GM18511 (cell line): ENCODE measurements at regions not wholly inside any gene's neighbourhood (a gene's known extent, or its start where the extent isn't known, plus 50 kb on each side); places are given as distances from the start of the nearest gene placed in this dataset.

Source experiments
- ATAC-seq: cut with Tn5 transposase; IDR thresholded peaks from one replicate; pipeline ENCODE4 v1.9.1; 2021; ENCODE audit warnings: mild to moderate bottlenecking, moderate library complexity; ENCODE audit not compliant: unreplicated experiment

DNA sequence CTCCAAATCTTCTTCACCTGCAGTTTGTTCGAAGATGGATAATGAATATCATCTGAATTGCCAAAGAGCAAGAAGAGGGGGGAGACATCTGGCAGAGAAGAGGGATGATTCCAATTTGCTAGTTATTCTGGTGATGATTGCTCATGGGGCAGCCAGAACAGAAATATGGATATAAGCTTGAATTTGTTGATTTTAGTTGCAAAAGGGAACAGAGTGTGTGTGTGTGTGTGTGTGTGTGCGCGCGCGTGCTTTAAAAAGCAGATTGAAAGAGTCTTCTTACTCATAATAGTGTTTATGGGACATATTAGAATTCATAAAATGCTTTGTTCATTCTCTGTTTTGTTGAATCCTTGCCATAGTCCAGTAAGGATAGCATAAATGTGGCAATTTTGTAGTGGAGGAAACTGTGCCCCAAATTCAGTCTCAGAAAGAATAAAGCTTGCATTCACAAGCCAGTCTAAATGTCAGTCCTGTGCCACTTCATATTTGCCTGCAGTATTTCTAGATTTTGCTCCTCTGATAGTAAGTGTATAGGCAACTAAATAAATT is 436.3 kb upstream of the KLF4 start:
- ATAC-seq = no peak

GRCh38 chr9:107922260-107922659 is 432.7 kb upstream of the KLF4 start:
- ATAC-seq = no peak

DNA sequence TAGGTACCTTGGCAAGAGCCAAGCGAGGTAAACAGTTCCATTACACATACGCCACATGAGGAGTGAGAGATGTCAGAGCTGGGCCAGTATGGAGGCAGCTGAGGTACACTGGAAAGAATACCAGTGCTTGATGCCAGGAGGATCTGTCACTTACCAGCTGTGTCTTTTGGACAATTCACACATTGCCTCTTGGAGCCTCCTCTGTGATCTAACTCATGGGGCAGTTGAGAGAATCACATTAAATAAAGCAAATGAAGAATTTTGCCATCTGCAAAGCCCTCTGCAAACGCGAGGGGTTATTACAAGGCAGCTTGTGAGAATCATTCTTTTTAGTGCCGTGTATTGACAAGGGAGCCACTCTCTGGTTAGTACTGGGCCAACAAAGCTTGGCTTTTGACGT is 429.7 kb upstream of the KLF4 start:
- ATAC-seq = no peak

DNA sequence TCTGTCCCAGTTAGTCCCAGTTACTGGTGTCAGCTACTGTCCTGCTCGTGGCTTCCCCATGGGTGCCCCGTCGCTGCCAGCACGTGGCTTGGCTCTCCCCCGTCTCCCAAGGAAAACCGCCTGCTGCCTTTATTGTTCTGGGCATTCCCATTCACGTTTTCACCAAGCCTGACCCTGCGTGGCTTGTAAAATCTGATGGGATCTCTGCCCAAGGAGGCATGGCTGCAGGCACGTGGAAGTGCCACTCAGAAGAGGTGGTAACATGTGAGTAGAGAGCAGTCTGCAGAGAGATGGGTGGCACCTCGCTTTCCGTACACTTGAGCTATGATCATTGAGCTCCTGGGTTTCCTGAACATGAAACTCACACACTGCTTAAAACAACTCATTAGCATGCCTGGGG is 429.2 kb upstream of the KLF4 start:
- no peak for ATAC-seq

GRCh38 chr9:107914151-107914550 is 424.6 kb upstream of the KLF4 start:
- ATAC-seq = no peak

GRCh38 chr9:107907715-107908114 is 418.1 kb upstream of the KLF4 start:
- ATAC-seq = no peak

GRCh38 chr9:107907255-107907654 is 417.7 kb upstream of the KLF4 start:
- ATAC-seq = no peak

- no peak for ATAC-seq
These were observed 416.5 kb upstream of the KLF4 start for GRCh38 chr9:107906074-107906473.

DNA sequence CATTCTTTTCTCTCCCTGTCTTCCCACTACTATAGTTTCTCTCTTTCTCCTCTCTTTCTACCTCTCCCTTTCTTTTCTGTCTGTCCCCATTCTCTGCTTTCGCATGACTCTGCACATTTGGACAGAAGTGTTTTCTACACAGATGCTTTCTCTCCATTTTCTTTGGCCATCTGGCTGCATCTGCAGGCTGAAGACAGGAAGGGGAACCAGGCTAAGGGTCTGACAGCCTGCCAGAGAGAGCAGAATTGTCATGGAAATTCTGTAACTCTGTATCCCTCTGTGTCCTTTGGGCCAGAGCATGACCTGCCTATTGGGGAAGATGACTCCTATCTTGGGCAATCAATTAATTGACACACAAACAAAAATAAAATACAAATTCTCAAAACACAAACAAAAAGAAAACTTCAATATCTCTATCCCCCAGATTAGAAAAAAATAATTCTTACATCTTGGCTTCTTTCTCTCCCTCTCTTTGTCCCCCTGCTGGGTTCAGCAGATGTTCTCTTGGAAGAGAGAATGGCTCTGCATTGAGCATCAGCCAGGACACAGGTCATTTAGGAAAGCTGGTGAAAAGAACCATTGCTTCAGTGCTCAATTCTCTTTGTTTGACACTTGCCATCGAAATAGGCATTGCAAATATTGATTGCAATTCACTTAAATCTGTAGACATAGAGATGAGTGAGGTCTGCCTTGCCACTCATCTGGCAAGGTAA is 415.9 kb upstream of the KLF4 start:
- no peak for ATAC-seq

- no peak for ATAC-seq
These were observed 410.4 kb upstream of the KLF4 start for GRCh38 chr9:107899961-107900330.

DNA sequence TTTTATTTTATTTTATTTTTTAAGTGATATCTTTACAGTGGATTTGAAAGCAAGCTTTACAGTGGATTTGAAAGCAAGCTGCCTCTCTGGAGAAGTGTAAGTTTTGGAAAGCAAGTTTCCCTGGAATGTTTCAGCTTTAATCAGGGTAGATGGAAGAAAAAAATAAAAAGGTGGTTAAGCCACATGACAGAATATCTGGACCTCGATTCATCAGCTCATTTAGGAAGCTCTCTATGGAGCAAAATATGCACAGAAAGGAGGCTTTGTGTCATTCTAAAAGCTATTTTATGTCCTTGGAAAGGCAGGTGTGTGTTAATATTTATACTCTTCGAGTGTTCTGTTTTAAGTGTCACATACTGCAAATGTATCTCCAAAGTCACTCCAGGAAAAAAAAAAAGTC is 409.2 kb upstream of the KLF4 start:
- no peak for ATAC-seq

GRCh38 chr9:107896544-107896943 is 407.0 kb upstream of the KLF4 start:
- no peak for ATAC-seq

- ATAC-seq = no peak
These were observed 406.0 kb upstream of the KLF4 start for GRCh38 chr9:107895501-107896001.

GRCh38 chr9:107894572-107895261 is 405.1 kb upstream of the KLF4 start:
- ATAC-seq = no peak

GRCh38 chr9:107890921-107891465 is 401.4 kb upstream of the KLF4 start:
- no peak for ATAC-seq

- no peak for ATAC-seq
These were observed 399.2 kb upstream of the KLF4 start for GRCh38 chr9:107888773-107889227.

DNA sequence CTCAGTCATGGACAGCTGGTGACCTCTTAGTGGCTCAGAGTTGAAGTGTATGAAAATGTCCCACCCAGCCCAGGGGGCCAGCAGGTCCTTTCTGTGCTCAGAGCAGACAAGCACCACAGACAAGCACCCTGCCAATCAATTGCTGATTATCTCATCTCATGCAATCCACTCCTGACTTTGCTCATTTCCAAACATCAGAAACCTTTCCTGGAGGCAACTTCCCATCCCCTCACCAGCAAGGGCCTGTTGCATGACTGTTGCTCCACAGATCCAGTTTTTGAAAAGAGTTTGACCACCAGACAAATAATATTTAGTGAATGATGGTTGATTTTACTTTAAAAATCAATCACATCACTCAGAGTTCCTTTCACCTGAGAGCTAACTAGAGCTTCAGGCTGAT is 397.3 kb upstream of the KLF4 start:
- ATAC-seq = no peak

GRCh38 chr9:107883496-107884124 is 394.0 kb upstream of the KLF4 start:
- peak; percentile 97 for ATAC-seq

GRCh38 chr9:107881626-107882300 is 392.2 kb upstream of the KLF4 start:
- ATAC-seq = no peak

DNA sequence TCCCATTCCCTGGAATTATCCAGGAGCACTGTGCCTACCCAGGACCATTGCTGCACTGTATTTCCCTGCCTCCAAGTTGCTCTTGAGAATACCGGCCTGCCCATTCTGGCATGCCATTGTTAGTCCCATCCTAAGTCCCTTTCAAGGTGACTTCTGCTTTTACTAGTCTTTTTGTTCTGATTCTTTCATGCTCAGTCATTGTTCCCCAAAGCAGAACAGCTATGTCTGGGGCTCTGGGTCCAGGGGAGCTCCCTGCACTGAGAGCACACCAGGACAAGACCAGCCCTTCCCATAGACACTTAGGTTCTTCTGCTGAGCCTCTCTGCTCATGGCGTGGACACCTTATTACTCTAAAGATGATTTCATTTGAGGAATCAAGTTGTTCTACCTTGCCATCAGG is 388.9 kb upstream of the KLF4 start:
- no peak for ATAC-seq

DNA sequence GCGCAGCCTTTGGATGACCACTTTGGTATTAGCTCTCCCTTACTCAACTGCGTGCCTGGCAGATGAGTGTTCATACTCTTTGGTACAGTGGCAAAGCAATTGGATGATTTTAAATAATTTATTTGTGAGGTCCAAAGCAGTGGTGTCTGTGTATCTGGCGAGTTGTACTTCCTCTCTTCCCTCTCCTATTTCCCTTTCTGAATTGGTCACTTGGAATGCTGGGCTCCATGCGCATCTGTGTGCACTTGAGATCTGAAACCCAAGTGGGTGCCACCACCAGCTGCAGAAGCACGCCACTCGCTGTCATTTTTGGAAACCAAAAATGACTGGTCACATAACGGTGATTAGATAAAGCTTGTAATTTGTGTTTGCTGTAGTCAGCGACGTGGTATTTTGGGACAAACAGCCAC is 386.0 kb upstream of the KLF4 start:
- ATAC-seq = peak; percentile 48
